HG03045 (cell line): ENCODE measurements at regions not wholly inside any gene's neighbourhood (a gene's known extent, or its start where the extent isn't known, plus 50 kb on each side); places are given as distances from the start of the nearest gene placed in this dataset.
A peak's percentile ranks its signal among the peaks of the same experiment; 100 is the strongest.

Experiments
- ATAC-seq: cut with Tn5 transposase; IDR thresholded peaks from one replicate; pipeline ENCODE4 v1.9.1; 2021; ENCODE audit warnings: mild to moderate bottlenecking, moderate library complexity; ENCODE audit not compliant: unreplicated experiment

GRCh38 chr3:152709659-152710058 is 125.3 kb upstream of the P2RY1 start:
- ATAC-seq: no peak

GRCh38 chr3:152710549-152710948 is 124.4 kb upstream of the P2RY1 start:
- ATAC-seq: no peak

- ATAC-seq: no peak
Observed at GRCh38 chr3:152713989-152714388, 120.9 kb upstream of the P2RY1 start.

- ATAC-seq: no peak
Observed at GRCh38 chr3:152714507-152714906, 120.4 kb upstream of the P2RY1 start.

GRCh38 chr3:152717252-152717651 is 117.7 kb upstream of the P2RY1 start:
- no peak for ATAC-seq

- ATAC-seq: no peak
Observed at GRCh38 chr3:152718810-152719209, 116.1 kb upstream of the P2RY1 start.

- ATAC-seq: no peak
Observed at GRCh38 chr3:152719264-152719663, 115.7 kb upstream of the P2RY1 start.

- ATAC-seq: no peak
Observed at GRCh38 chr3:152720951-152721718, 113.8 kb upstream of the P2RY1 start.

GRCh38 chr3:152724270-152724669 is 110.7 kb upstream of the P2RY1 start:
- no peak for ATAC-seq

- no peak for ATAC-seq
Observed at GRCh38 chr3:152728231-152728980, 106.5 kb upstream of the P2RY1 start.

GRCh38 chr3:152729906-152730305 is 105.0 kb upstream of the P2RY1 start:
- ATAC-seq: peak; percentile 83

- ATAC-seq: no peak
Observed at GRCh38 chr3:152731511-152731910, 103.4 kb upstream of the P2RY1 start.

- ATAC-seq: no peak
Observed at GRCh38 chr3:152733584-152734119, 101.3 kb upstream of the P2RY1 start.

- ATAC-seq: peak; percentile 100
Observed at GRCh38 chr3:152737021-152737908, 97.7 kb upstream of the P2RY1 start.

GRCh38 chr3:152738656-152739055 is 96.3 kb upstream of the P2RY1 start:
- ATAC-seq: no peak

GRCh38 chr3:152742368-152743347 is 92.3 kb upstream of the P2RY1 start:
- ATAC-seq: peak; percentile 58

GRCh38 chr3:152745646-152746045 is 89.3 kb upstream of the P2RY1 start:
- ATAC-seq: no peak

GRCh38 chr3:152754303-152754702 is 80.6 kb upstream of the P2RY1 start:
- no peak for ATAC-seq

GRCh38 chr3:152756807-152757206 is 78.1 kb upstream of the P2RY1 start:
- ATAC-seq: no peak

- ATAC-seq: peak; percentile 85
Observed at GRCh38 chr3:152760024-152760563, 74.8 kb upstream of the P2RY1 start.
